GM12878 (cell line): ENCODE measurements at regions not wholly inside any gene's neighbourhood (a gene's known extent, or its start where the extent isn't known, plus 50 kb on each side); places are given as distances from the start of the nearest gene placed in this dataset.

Experiments used
- BRCA1 ChIP-seq: IDR thresholded peaks from 2 replicates; pipeline ENCODE4 v1.6.1; 2011; ENCODE audit warnings: low read depth, low read length, improper control_type of control experiment
- CBFB ChIP-seq: IDR thresholded peaks from 2 replicates; pipeline ENCODE4 v1.6.1; 2016; ENCODE audit warnings: antibody characterized with exemption, low read depth
- CEBPZ ChIP-seq: fragments of 150-350 bp; IDR thresholded peaks from 2 replicates; pipeline ENCODE4 v1.6.1; 2016; ENCODE audit warnings: low read depth, low read length
- EZH2 ChIP-seq: IDR thresholded peaks from 2 replicates; pipeline ENCODE4 v1.6.1; 2012; ENCODE audit warnings: low read depth, mild to moderate bottlenecking, control low read depth, inconsistent platforms, low read length, borderline replicate concordance; ENCODE audit not compliant: control insufficient read depth
- STAT1 ChIP-seq: fragments of 450-650 bp; conservative IDR thresholded peaks from 2 replicates; pipeline ENCODE4 v1.6.1; 2014; ENCODE audit warnings: antibody characterized with exemption, mild to moderate bottlenecking
- ZBTB11 ChIP-seq: fragments of 450-650 bp; formaldehyde crosslinking; IDR thresholded peaks from 2 replicates; pipeline ENCODE4 v1.5.0; 2022; ENCODE audit warnings: mild to moderate bottlenecking, missing genetic modification characterization

GRCh38 chr4:13092702-13093101, 391.4 kb downstream of the RAB28 start:
- TF ChIP-seq BRCA1 = no peak
- no peak for TF ChIP-seq ZBTB11 (CRISPR knock-in tag)
- TF ChIP-seq STAT1 = no peak
- no peak for TF ChIP-seq EZH2
- TF ChIP-seq CEBPZ = no peak
- no peak for TF ChIP-seq CBFB
